Hematopoietic multipotent progenitor cell (in vitro differentiated cells): ENCODE measurements at regions not wholly inside any gene's neighbourhood (a gene's known extent, or its start where the extent isn't known, plus 50 kb on each side); places are given as distances from the start of the nearest gene placed in this dataset.
"Not testable (repeated sequence)": the region's sequence is repeated elsewhere in the genome, so short reads cannot be mapped to it uniquely, and the experiment has no call there.

Source experiments
- DNase-seq, 3 donors: peaks; one replicate each; pipeline ENCODE4 v3.0.0-alpha.2; 2011 to 2015; ENCODE audit warnings: low read depth in 2 of 3, low spot score in 2 of 3

DNA sequence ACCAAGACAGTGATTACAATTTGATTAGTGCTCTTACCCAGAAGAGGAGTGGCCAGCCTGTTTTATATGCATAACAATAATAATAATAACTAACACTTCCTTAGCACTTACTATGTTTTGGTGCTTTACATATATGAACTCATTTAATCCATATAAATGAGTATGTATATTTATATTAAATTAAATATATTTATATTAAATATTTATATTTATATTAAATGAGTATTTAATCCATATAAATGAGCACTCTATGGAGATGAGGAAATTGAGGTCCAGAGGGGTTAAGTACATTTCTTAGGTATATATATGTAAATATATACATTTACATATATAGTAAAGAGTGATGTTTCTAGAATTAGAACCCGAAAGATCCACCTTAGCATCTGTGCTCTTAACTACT lies 673.9 kb upstream of the ACVR2A start:
- DNase-seq, result no peak

DNA sequence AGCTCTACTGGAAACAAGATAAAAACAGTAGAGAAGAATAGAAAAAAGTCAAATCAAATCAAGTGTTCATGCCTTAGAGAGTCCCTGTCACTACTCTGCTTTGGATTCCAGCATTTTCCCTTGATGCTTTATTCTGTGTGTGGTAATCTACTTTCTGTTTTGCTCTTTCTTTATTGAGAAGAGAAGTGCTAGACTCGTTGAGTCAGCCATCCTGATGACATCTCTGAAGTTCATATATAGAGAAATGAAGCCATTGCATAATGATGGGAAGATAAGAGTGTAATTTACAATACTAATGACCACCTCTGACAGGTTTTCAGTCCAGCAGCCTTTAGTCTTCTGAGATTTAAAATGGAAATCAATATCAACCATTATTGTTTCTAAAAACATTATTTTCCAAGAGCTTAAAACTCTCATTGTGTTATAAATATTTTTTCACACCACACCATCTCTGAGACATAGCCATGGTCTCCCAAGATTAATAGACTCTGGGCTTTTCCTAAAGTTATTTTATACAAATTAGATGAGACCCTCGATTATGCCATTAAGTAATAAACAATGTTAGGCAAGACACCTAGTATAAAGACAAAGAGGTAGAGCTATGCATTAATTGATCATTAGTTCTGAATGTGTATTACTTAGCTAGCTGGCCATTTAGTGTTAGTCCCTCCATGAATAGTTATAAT lies 679.0 kb upstream of the ACVR2A start:
- DNase-seq, result no peak

GRCh38 chr2:147164563-147164962 lies 680.3 kb upstream of the ACVR2A start:
- no peak for DNase-seq

- no peak for DNase-seq
Observed at GRCh38 chr2:147161746-147162145, 683.1 kb upstream of the ACVR2A start.

- DNase-seq, result no peak
Observed at GRCh38 chr2:147156970-147157369, 687.9 kb upstream of the ACVR2A start.

DNA sequence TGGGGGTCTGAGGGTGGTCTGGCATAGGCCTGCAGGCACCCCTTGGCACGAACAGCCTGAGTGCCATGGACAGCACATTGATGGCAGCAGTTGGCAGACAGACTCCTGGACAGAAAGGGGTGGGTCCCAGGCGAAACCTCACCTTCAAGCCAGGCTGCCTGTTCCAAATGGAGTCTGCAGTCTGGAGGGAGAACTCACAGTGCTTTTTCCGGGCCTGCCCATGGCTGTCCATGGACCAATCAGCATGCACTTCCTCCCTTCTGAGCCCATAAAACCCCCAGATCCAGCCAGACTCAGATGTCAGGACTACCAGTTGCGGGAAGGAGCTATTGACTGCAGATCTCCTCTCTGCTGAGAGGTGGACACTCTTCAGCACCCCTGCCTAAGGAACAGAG lies 694.6 kb upstream of the ACVR2A start:
- no peak for DNase-seq

GRCh38 chr2:147149575-147150240 lies 695.1 kb upstream of the ACVR2A start:
- DNase-seq, result no peak

DNA sequence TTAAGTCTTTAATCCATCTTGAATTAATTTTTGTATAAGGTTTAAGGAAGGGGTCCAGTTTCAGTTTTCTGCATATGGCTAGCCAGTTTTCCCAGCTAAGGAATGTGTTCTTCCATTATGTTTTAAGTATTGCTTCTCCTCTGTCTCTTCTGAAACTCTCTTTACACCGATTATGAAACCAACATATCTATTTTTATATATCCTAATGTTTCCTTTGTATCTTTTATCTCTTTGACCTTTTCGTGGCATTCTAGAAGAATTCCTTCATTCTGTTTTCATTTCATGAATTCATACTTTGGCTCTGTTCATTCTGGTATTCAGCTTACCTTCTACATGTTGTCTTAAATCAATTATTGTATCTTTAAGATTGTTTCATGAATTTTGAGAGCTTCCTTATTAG lies 697.0 kb upstream of the ACVR2A start:
- DNase-seq, result no peak

DNA sequence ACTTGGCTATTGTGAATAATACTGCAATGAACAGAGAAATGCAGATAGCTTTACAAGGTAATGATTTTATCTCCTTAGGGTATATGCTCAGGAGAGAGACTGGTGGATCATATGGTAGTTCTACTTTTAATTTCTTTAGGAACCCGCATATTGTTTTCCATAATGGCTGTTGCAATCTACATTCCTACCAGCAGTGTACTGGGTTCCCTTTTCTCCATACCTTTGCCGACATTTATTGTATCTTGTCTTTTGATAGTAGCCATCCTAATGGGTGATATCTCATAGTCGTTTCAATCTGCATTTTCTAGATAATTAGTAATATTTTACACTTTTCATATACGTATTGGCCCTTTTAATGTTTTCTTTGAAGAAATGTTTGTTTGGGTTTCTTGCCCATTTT lies 702.9 kb upstream of the ACVR2A start:
- DNase-seq, result no peak

DNA sequence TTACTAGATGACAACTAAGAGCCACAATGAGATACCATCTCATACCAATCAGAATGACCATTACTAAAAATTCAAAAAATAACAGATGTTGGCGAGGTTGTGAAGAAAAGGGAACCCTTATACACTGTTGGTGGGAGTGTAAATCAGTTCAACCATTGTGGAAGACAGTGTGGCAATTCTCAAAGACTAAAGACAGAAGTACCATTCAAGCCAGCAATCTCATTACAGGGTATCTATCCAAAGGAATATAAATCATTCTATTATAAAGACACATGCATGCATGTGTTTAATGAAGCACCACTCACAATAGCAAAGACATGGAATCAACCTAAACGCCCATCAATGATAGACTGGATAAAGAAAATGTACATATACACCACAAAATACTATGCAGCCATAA lies 705.1 kb upstream of the ACVR2A start:
- not testable (repeated sequence) for DNase-seq

DNA sequence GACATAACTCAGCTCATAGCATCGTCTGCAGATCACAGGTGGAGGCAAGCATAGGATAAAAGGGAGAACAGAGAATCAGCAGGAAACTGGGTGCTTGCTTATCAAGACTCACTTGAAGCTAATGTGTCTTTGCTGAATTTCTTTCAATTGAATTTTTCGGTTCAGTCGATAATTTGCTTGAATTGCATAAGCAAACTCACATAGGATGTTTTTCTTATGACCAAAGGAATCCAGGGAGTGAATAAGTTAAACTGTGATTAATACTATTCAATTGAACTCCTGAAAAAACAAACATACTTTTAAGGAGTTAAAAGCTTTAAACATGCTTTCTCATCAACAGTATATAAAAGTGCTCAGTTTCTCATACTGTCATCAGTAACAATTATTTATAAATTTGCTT lies 707.1 kb upstream of the ACVR2A start:
- no peak for DNase-seq

DNA sequence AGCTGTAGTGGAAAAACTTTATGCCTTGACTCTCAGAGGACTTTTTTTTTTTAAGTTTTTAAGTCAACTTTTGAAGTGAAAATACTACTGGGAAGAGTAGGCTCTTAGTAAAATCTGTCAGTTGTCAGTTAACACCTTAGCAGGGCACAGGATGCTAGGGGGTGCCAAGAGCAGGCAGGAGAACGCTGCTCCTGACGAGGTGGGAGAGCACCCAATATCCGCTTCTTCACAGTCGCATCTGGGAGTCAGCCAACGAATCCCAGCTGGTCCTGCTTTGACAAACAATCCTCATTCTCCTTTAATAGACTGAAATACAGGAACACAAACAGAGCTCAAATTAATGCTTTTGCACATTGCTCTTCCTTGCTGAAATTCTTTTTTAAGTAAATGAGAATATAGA lies 709.5 kb upstream of the ACVR2A start:
- DNase-seq, result no peak

- no peak for DNase-seq
Observed at GRCh38 chr2:147133286-147133908, 711.4 kb upstream of the ACVR2A start.

DNA sequence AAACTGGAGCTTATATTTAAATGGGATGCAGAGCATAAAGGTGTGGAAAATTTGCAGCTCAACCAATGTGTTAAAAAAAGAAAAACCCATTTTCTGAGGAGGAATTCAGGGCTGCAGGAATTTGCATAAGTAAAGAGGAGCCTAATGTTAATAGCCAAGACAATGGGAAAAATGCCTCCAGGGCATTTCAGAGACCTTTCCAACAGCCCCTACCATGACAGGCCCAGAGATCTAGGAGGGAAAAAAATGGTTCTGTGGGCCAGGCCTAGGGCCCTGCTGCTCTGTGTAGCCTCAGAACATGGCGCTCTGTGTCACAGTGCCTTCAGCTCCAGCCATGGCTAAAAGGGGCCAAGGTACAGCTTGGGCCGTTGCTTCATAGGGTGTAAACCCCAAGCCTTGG lies 719.7 kb upstream of the ACVR2A start:
- no peak for DNase-seq

- no peak for DNase-seq
Observed at GRCh38 chr2:147122944-147123343, 721.9 kb upstream of the ACVR2A start.

DNA sequence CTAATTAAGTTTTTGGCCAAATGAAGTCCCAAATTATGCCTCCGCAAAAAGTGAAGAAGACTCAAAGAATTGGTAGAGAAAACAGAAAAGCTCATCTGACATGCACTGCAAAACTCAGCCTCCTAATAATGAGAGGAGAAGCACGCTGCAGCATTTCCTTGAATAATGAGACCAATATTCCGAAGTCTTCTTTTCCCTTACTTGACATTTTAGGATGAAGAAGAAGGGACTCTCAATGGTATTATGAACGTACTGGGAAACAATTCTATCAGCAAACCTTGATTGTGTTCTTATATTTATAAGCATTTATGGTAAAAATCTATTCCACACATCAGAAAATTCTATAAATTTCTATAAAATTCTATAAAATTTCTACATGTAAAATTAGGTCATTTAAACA lies 733.9 kb upstream of the ACVR2A start:
- no peak for DNase-seq

DNA sequence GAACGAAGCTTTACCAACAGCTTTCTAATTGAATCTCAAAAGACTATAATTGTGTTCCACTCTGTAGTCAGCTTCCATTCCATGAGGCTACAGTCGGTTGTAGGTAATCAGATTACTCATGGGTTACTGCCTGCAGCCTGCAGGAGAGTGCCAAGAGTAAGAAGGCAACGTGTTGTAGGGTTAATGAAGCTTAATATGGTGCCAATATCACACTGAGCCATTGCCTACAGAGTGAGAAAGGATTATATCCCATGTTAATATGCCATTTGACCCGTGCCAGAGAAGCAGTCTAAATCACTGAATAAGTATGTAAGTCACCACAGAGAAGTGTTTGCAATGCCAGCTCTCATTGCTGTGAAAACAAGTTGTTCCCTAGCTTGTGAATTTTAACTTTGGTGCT lies 734.5 kb upstream of the ACVR2A start:
- DNase-seq, result no peak

- DNase-seq, result no peak
Observed at GRCh38 chr2:147109291-147109690, 735.5 kb upstream of the ACVR2A start.

DNA sequence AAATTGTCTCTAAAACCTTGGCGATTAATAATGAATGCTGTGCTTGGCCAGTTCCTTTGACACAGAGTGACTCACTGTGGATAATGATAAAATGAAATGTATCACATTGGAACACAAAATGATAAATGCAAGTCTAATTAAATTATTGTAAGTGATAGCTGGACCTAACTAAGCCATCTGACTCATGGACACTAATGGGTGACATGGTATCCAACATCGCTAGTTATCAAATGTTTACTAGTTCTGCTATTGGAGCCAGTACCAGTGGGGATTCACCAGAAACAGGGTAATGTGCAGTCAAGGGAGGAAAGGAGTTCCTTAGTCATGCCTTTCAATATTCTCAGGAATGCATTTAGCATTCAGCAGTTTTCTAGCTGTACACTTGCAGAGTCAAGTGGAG lies 736.3 kb upstream of the ACVR2A start:
- DNase-seq, result no peak

GRCh38 chr2:147101941-147102790 lies 742.7 kb upstream of the ACVR2A start:
- DNase-seq, result no peak

DNA sequence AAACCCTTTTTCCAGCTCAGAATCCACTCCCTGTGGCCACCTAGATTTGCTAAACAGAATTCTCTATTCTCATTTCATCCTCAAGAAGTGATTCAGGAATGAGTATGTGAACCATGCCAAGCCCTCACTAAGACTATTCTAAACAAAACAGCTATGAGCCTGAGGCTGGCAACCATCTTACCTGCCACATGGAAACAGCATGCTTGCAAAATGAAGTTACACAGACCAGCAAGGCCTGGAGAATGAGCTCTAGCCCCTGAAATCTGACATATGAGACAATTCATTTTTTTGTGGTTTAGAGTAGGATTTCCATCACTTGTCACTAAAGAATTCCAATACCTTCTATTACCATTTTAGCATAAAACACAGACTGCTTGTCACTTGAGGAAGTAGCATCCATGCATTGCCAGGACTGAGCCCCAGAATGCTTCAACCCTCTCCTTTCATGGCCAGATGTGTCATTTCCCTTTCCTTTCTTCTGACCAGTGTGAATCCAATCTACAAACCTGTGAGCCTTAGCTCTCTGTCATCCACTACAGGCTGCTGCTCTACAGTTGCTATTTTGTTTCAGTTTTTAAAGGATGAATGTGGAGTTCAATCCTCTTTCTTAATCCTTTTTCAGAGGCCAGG lies 744.3 kb upstream of the ACVR2A start:
- no peak for DNase-seq
